Mesodermal cell (in vitro differentiated cells): ENCODE measurements at regions not wholly inside any gene's neighbourhood (a gene's known extent, or its start where the extent isn't known, plus 50 kb on each side); places are given as distances from the start of the nearest gene placed in this dataset.
"Not testable (repeated sequence)": the region's sequence is repeated elsewhere in the genome, so short reads cannot be mapped to it uniquely, and the experiment has no call there.

Experiments
- H3K27ac ChIP-seq: 2 replicates; pipeline ENCODE4 v1.7.0; 2013; ENCODE audit warnings: mild to moderate bottlenecking, low read depth, low read length, moderate library complexity; ENCODE audit not compliant: severe bottlenecking
- H3K36me3 ChIP-seq: 2 replicates; pipeline ENCODE4 v1.7.1; 2013; ENCODE audit warnings: mild to moderate bottlenecking, low read length, moderate library complexity; ENCODE audit not compliant: control insufficient read depth, insufficient read depth
- H3K4me1 ChIP-seq: one replicate; pipeline ENCODE4 v1.7.1; 2013; ENCODE audit warnings: mild to moderate bottlenecking, low read length; ENCODE audit not compliant: insufficient read depth, control insufficient read depth, poor library complexity, severe bottlenecking
- H3K4me3 ChIP-seq: 2 replicates; pipeline ENCODE4 v1.7.0; 2013; ENCODE audit warnings: low read length, control low read depth, mild to moderate bottlenecking; ENCODE audit not compliant: insufficient read depth, poor library complexity, severe bottlenecking; ENCODE audit errors: extremely low read depth
- H3K9me3 ChIP-seq: 2 replicates; pipeline ENCODE4 v1.7.1; 2013; ENCODE audit warnings: mild to moderate bottlenecking, low read length, moderate library complexity; ENCODE audit not compliant: control insufficient read depth
- WGBS, 2 experiments: methylation state at CpG; one replicate each; pipeline ENCODE4 v1.1.5; 2013; ENCODE audit warnings: missing lambda C conversion rate in 2 of 2; ENCODE audit not compliant: insufficient coverage in 2 of 2; 5-methylcytosine and 5-hydroxymethylcytosine counted together

DNA sequence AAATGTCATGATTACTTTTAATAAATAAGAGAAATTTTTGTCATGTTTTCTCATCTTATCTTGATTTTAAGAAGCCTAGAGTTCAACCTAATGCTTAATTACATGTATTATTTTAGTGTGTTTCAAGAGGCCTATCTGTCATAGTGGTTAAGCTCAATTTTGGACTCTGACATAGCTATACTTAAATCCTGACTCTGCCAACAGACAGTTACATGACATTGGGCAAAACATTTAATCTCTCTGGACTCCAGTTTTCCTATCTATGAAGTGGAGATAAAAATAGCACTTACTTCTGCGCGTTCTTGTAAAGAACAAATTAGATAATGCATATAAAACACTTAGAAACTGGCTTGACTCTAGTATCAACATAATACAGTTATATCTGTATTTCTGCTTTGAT lies 417.8 kb downstream of the MRPL39 start:
- WGBS, 2 experiments: no CpG with 5 or more reads among the region's 2 CpGs

DNA sequence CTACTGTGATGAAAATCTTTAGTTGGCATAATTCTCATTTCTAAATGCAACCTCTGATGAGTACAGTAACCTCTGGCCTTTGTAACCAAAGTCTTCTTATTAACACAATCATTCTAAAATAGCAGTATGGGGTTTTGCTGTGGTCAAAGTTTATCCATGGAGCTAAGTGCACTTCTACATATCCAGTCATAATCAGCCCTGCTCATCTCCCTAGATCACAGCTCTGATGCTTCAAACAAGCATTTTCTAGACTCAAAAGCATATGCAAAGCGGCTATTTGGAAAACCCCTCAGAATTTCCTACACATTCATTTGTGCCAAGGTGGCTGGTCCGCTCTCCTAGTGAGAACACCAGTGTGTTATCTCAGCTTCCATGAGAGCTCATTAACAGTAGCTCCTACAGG lies 418.6 kb downstream of the MRPL39 start:
- Histone ChIP-seq H3K36me3 (no peaks in the 10 kb centered on the region), H3K9me3 (no peaks in the 10 kb centered on the region), H3K4me3 (no peak overlapping the region), H3K4me1 (no peaks in the 10 kb centered on the region), H3K27ac (no peak overlapping the region)
- WGBS, 2 experiments: 88 to 89% methylated on average over 1 to 2 of the region's 2 CpGs

More for the DNA sequence above, 417.8 kb downstream of the MRPL39 start:
- no peaks in the 10 kb centered on the region for H3K9me3 ChIP-seq
- no peaks in the 10 kb centered on the region for H3K36me3 ChIP-seq
- no peaks in the 10 kb centered on the region for H3K4me1 ChIP-seq
- H3K4me3 ChIP-seq: no peak overlapping the region
- no peak overlapping the region for H3K27ac ChIP-seq

- Histone ChIP-seq H3K4me1 (no peaks in the 10 kb centered on the region), H3K4me3 (no peak overlapping the region), H3K36me3 (no peaks in the 10 kb centered on the region), H3K9me3 (no peaks in the 10 kb centered on the region), H3K27ac (no peak overlapping the region)
Observed at GRCh38 chr21:25186273-25186672, 421.0 kb downstream of the MRPL39 start.

- H3K36me3 ChIP-seq: no peaks in the 10 kb centered on the region
- H3K27ac ChIP-seq: no peak overlapping the region
- no peaks in the 10 kb centered on the region for H3K4me1 ChIP-seq
- H3K9me3 ChIP-seq: no peaks in the 10 kb centered on the region
- H3K4me3 ChIP-seq: no peak overlapping the region
- WGBS, 2 experiments: 94 to 95% methylated on average over 2 of the region's 3 CpGs
Observed at GRCh38 chr21:25183577-25183976, 423.7 kb downstream of the MRPL39 start.

GRCh38 chr21:25181690-25182089 lies 425.6 kb downstream of the MRPL39 start:
- H3K27ac ChIP-seq, H3K36me3 ChIP-seq, H3K4me3 ChIP-seq, H3K9me3 ChIP-seq, H3K4me1 ChIP-seq: not testable (repeated sequence)
- 80 to 88% methylated on average over 1 of the region's 3 CpGs for WGBS, 2 experiments

DNA sequence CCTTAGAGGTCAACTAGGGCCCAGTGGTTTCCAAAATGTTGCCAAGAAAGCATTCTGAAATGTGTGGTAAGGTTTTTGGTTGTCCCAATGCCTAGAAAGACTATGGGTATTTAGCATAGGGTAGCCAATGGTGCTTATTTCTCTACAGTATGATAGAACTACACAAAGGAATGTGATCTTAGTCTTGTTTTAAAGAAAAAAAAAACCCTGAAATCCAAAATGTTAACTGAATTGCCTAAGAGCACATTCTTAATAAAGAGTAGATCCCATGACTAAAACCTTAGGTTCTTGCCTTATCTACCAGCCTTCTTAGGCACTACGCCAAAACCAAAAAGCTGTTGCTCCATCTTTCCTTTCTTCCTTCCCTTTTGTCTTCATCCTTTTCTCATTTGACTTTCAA lies 428.2 kb downstream of the MRPL39 start:
- H3K4me1 ChIP-seq: no peaks in the 10 kb centered on the region
- WGBS, 2 experiments: 100% methylated on average over 1 of the region's 1 CpG
- H3K27ac ChIP-seq: no peak overlapping the region
- H3K4me3 ChIP-seq: no peak overlapping the region
- H3K36me3 ChIP-seq: no peaks in the 10 kb centered on the region
- H3K9me3 ChIP-seq: no peaks in the 10 kb centered on the region

DNA sequence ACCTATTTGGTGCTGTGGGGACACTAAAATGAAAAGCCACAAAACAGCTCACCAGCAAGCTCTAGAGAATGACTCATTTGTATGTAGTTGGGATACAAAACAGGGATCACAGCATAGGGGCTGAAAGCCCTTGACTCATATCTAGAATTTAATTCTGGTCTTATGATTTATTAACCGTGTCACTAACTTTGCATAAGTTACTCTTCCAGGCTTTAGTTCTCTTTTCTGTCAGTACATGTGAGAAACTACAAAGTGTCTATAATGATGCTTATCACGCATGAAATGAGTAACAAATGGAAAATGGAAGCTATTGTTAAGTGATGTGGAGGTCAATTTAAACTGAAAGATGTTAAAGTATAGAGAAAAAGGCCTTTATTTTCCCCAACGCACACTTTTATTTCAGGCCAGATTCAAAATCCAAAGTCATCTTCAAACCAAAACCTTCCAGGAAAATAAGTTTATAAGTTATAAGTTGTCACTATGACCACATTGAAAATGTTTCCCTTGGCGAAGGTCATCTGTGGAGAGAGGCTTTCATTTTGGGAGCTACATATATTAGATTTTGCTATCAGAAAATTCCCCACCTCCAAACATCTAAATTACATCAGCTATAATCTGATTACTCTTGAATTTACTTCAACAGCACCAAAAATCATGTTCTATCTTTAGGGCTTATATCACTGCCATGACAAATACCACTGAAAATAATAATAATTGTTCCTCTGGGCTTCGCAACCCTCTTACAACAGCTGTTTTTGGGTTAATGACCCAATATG lies 430.5 kb downstream of the MRPL39 start:
- H3K4me1 ChIP-seq: no peaks in the 10 kb centered on the region
- WGBS, 2 experiments: 82 to 86% methylated on average over 2 of the region's 5 CpGs
- H3K27ac ChIP-seq: no peak overlapping the region

GRCh38 chr21:25175938-25176337 lies 431.3 kb downstream of the MRPL39 start:
- Histone ChIP-seq H3K4me1 (no peaks in the 10 kb centered on the region), H3K27ac (no peak overlapping the region), H3K9me3 (no peaks in the 10 kb centered on the region), H3K36me3 (no peaks in the 10 kb centered on the region), H3K4me3 (no peak overlapping the region)
- no CpG with 5 or more reads among the region's 2 CpGs for WGBS, 2 experiments

More for the DNA sequence above, 430.5 kb downstream of the MRPL39 start:
- Histone ChIP-seq H3K4me3 (no peak overlapping the region), H3K9me3 (no peaks in the 10 kb centered on the region), H3K36me3 (no peaks in the 10 kb centered on the region)

DNA sequence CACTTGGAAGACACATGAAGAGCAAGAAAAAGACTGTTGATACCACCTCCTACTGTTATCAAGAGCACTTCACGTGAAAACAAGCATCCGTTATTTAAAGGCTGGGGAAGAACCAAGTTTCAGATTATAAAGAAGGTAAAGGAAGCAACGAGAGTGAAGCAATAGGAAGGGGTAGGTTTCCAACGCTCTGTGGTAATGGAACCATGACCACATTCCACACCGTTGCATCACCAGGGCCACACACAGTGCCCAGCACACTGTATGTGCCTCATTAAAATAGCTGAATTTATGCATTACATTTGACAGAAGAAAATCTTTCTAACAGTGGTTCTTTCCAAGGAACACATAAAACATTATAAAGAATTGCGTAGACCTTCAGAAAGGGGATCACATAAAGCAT lies 435.8 kb downstream of the MRPL39 start:
- 83 to 100% methylated on average over 1 to 2 of the region's 6 CpGs for WGBS, 2 experiments
- H3K27ac ChIP-seq: no peak overlapping the region
- no peaks in the 10 kb centered on the region for H3K4me1 ChIP-seq
- H3K36me3 ChIP-seq: no peaks in the 10 kb centered on the region
- H3K9me3 ChIP-seq: peaks cover 10% of the 10 kb centered on the region
- H3K4me3 ChIP-seq: no peak overlapping the region

GRCh38 chr21:25170681-25171080 lies 436.6 kb downstream of the MRPL39 start:
- Histone ChIP-seq H3K36me3 (no peaks in the 10 kb centered on the region), H3K4me1 (no peaks in the 10 kb centered on the region), H3K4me3 (no peak overlapping the region), H3K9me3 (peaks cover 12% of the 10 kb centered on the region), H3K27ac (no peak overlapping the region)
- WGBS, 2 experiments: 93 to 100% methylated on average over 2 of the region's 3 CpGs

GRCh38 chr21:25169370-25169769 lies 437.9 kb downstream of the MRPL39 start:
- Histone ChIP-seq H3K4me1 (no peaks in the 10 kb centered on the region), H3K36me3 (no peaks in the 10 kb centered on the region), H3K27ac (no peak overlapping the region), H3K4me3 (no peak overlapping the region), H3K9me3 (peaks cover 12% of the 10 kb centered on the region)
- no CpG with 5 or more reads among the region's 1 CpG for WGBS, 2 experiments
